Panc1 (cell line): ENCODE measurements at regions not wholly inside any gene's neighbourhood (a gene's known extent, or its start where the extent isn't known, plus 50 kb on each side); places are given as distances from the start of the nearest gene placed in this dataset.

ENCODE experiments used
- POLR2AphosphoS5 ChIP-seq: IDR thresholded peaks from 2 replicates; pipeline ENCODE4 v1.6.1; 2012; ENCODE audit warnings: mild to moderate bottlenecking, low read depth, low read length, moderate library complexity
- TCF7L2 ChIP-seq: IDR thresholded peaks from 2 replicates; pipeline ENCODE4 v1.6.1; 2011; ENCODE audit warnings: mild to moderate bottlenecking, low read depth, low read length, inconsistent platforms
- TF ChIP-seq, protein P1 (sequence below): fragments of 450-650 bp; IDR thresholded peaks from 2 replicates; pipeline ENCODE4 v1.5.1; 2017; ENCODE audit warnings: mild to moderate bottlenecking
- TF ChIP-seq, protein P2 (sequence below), 2 experiments: IDR thresholded peaks; 2 replicates each; pipeline ENCODE4 v1.6.1; 2011 to 2012; ENCODE audit warnings: low read depth in 2 of 2, control low read depth in 1 of 2, low read length in 1 of 2, mild to moderate bottlenecking in 1 of 2, moderate library complexity in 1 of 2; ENCODE audit not compliant: insufficient read depth in 1 of 2

DNA sequence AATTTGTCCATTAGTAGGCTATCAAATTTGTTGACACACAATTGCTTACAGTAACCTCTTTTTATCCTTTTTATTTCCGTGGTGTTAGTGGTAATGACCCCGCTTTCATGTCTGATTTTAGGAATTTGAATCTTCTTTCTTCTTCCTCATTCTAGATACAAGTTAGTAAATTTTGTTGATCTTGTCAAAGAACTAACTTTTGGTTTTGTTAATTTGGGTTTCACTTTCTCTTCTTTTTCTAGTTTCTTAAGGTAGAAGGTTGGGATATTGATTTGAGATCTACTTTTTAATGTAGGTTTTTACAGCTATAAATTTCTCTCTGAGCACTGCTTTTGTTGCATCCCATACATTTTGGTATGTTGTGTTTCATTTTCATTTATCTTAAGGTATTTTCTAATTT is 53.3 kb upstream of the SLC7A1 start:
- TF ChIP-seq, protein P1, sequence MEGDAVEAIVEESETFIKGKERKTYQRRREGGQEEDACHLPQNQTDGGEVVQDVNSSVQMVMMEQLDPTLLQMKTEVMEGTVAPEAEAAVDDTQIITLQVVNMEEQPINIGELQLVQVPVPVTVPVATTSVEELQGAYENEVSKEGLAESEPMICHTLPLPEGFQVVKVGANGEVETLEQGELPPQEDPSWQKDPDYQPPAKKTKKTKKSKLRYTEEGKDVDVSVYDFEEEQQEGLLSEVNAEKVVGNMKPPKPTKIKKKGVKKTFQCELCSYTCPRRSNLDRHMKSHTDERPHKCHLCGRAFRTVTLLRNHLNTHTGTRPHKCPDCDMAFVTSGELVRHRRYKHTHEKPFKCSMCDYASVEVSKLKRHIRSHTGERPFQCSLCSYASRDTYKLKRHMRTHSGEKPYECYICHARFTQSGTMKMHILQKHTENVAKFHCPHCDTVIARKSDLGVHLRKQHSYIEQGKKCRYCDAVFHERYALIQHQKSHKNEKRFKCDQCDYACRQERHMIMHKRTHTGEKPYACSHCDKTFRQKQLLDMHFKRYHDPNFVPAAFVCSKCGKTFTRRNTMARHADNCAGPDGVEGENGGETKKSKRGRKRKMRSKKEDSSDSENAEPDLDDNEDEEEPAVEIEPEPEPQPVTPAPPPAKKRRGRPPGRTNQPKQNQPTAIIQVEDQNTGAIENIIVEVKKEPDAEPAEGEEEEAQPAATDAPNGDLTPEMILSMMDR = no peak
- TF ChIP-seq TCF7L2 = no peak
- TF ChIP-seq POLR2AphosphoS5 = no peak
- TF ChIP-seq, protein P2, sequence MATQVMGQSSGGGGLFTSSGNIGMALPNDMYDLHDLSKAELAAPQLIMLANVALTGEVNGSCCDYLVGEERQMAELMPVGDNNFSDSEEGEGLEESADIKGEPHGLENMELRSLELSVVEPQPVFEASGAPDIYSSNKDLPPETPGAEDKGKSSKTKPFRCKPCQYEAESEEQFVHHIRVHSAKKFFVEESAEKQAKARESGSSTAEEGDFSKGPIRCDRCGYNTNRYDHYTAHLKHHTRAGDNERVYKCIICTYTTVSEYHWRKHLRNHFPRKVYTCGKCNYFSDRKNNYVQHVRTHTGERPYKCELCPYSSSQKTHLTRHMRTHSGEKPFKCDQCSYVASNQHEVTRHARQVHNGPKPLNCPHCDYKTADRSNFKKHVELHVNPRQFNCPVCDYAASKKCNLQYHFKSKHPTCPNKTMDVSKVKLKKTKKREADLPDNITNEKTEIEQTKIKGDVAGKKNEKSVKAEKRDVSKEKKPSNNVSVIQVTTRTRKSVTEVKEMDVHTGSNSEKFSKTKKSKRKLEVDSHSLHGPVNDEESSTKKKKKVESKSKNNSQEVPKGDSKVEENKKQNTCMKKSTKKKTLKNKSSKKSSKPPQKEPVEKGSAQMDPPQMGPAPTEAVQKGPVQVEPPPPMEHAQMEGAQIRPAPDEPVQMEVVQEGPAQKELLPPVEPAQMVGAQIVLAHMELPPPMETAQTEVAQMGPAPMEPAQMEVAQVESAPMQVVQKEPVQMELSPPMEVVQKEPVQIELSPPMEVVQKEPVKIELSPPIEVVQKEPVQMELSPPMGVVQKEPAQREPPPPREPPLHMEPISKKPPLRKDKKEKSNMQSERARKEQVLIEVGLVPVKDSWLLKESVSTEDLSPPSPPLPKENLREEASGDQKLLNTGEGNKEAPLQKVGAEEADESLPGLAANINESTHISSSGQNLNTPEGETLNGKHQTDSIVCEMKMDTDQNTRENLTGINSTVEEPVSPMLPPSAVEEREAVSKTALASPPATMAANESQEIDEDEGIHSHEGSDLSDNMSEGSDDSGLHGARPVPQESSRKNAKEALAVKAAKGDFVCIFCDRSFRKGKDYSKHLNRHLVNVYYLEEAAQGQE (IDR thresholded peaks at IDR 0.05; ENCODE audit: insufficient read depth in 1 of 2, low read depth in 2 of 2, low read length in 1 of 2) = no peak
